Activated naive CD4-positive, alpha-beta T cell treated with anti-CD3 and anti-CD28 coated beads, Interleukin-2, amount 50 U/mL, for 24 hours (primary cell): ENCODE measurements at regions not wholly inside any gene's neighbourhood (a gene's known extent, or its start where the extent isn't known, plus 50 kb on each side); places are given as distances from the start of the nearest gene placed in this dataset.

ENCODE experiments used
- H3K27ac Mint-ChIP-seq: one replicate; pipeline ENCODE4 v1.8.0; 2021; ENCODE audit warnings: mild to moderate bottlenecking, mixed read lengths
- H3K27me3 Mint-ChIP-seq: one replicate; pipeline ENCODE4 v1.8.0; 2021; ENCODE audit warnings: mixed read lengths
- H3K36me3 Mint-ChIP-seq: one replicate; pipeline ENCODE4 v1.8.0; 2021; ENCODE audit warnings: mixed read lengths
- H3K4me1 Mint-ChIP-seq: one replicate; pipeline ENCODE4 v1.8.0; 2021; ENCODE audit warnings: mixed read lengths
- H3K4me3 Mint-ChIP-seq: one replicate; pipeline ENCODE4 v1.8.0; 2021; ENCODE audit warnings: mild to moderate bottlenecking, mixed read lengths
- H3K9me3 Mint-ChIP-seq: one replicate; pipeline ENCODE4 v1.8.0; 2021; ENCODE audit warnings: mixed read lengths

GRCh38 chr4:63393544-63393943, 1015.7 kb downstream of the TECRL start:
- no peak overlapping the region for H3K4me3 Mint-ChIP-seq
- H3K4me1 Mint-ChIP-seq: no peaks in the 10 kb centered on the region
- H3K36me3 Mint-ChIP-seq: no peaks in the 10 kb centered on the region
- no peaks in the 10 kb centered on the region for H3K9me3 Mint-ChIP-seq
- H3K27ac Mint-ChIP-seq: no peak overlapping the region
- no peaks in the 10 kb centered on the region for H3K27me3 Mint-ChIP-seq

GRCh38 chr4:63379750-63380522, 1029.3 kb downstream of the TECRL start:
- Mint-ChIP-seq H3K9me3 (peaks cover 8% of the 10 kb centered on the region), H3K4me1 (no peaks in the 10 kb centered on the region), H3K27me3 (no peaks in the 10 kb centered on the region), H3K36me3 (no peaks in the 10 kb centered on the region), H3K27ac (no peak overlapping the region), H3K4me3 (no peak overlapping the region)

GRCh38 chr4:63371001-63371400, 1038.2 kb downstream of the TECRL start:
- Mint-ChIP-seq H3K9me3 (peaks cover 5% of the 10 kb centered on the region), H3K4me1 (no peaks in the 10 kb centered on the region), H3K36me3 (no peaks in the 10 kb centered on the region), H3K4me3 (no peak overlapping the region), H3K27me3 (no peaks in the 10 kb centered on the region), H3K27ac (no peak overlapping the region)

GRCh38 chr4:63361628-63362027, 1047.6 kb downstream of the TECRL start:
- Mint-ChIP-seq H3K9me3 (peaks cover 4% of the 10 kb centered on the region), H3K36me3 (no peaks in the 10 kb centered on the region), H3K27me3 (no peaks in the 10 kb centered on the region), H3K4me3 (no peak overlapping the region), H3K4me1 (no peaks in the 10 kb centered on the region), H3K27ac (no peak overlapping the region)

GRCh38 chr4:63361066-63361465, 1048.2 kb downstream of the TECRL start:
- no peaks in the 10 kb centered on the region for H3K36me3 Mint-ChIP-seq
- no peaks in the 10 kb centered on the region for H3K27me3 Mint-ChIP-seq
- H3K4me3 Mint-ChIP-seq: no peak overlapping the region
- H3K9me3 Mint-ChIP-seq: peaks cover 4% of the 10 kb centered on the region
- no peak overlapping the region for H3K27ac Mint-ChIP-seq
- no peaks in the 10 kb centered on the region for H3K4me1 Mint-ChIP-seq

- H3K27ac Mint-ChIP-seq: no peak overlapping the region
- no peaks in the 10 kb centered on the region for H3K27me3 Mint-ChIP-seq
- H3K9me3 Mint-ChIP-seq: peaks cover 5% of the 10 kb centered on the region
- H3K4me1 Mint-ChIP-seq: no peaks in the 10 kb centered on the region
- no peaks in the 10 kb centered on the region for H3K36me3 Mint-ChIP-seq
- no peak overlapping the region for H3K4me3 Mint-ChIP-seq
Measured at GRCh38 chr4:63349674-63350025, 1059.6 kb downstream of the TECRL start.

- H3K4me1 Mint-ChIP-seq: no peaks in the 10 kb centered on the region
- H3K36me3 Mint-ChIP-seq: no peaks in the 10 kb centered on the region
- no peak overlapping the region for H3K27ac Mint-ChIP-seq
- H3K9me3 Mint-ChIP-seq: peaks cover 5% of the 10 kb centered on the region
- no peak overlapping the region for H3K4me3 Mint-ChIP-seq
- H3K27me3 Mint-ChIP-seq: no peaks in the 10 kb centered on the region
Measured at GRCh38 chr4:63348735-63349673, 1060.2 kb downstream of the TECRL start.

GRCh38 chr4:63325140-63325539, 1084.1 kb downstream of the TECRL start:
- H3K27ac Mint-ChIP-seq: no peak overlapping the region
- no peak overlapping the region for H3K4me3 Mint-ChIP-seq
- H3K4me1 Mint-ChIP-seq: no peaks in the 10 kb centered on the region
- H3K9me3 Mint-ChIP-seq: no peaks in the 10 kb centered on the region
- no peaks in the 10 kb centered on the region for H3K27me3 Mint-ChIP-seq
- H3K36me3 Mint-ChIP-seq: no peaks in the 10 kb centered on the region

GRCh38 chr4:63316633-63317032, 1092.6 kb downstream of the TECRL start:
- H3K4me3 Mint-ChIP-seq: no peak overlapping the region

GRCh38 chr4:63315651-63316050, 1093.6 kb downstream of the TECRL start:
- peaks cover 6% of the 10 kb centered on the region for H3K9me3 Mint-ChIP-seq
- H3K36me3 Mint-ChIP-seq: no peaks in the 10 kb centered on the region
- no peak overlapping the region for H3K4me3 Mint-ChIP-seq
- H3K27ac Mint-ChIP-seq: no peak overlapping the region
- H3K4me1 Mint-ChIP-seq: no peaks in the 10 kb centered on the region
- H3K27me3 Mint-ChIP-seq: no peaks in the 10 kb centered on the region

More at GRCh38 chr4:63316633-63317032, 1092.6 kb downstream of the TECRL start:
- peaks cover 6% of the 10 kb centered on the region for H3K9me3 Mint-ChIP-seq
- H3K4me1 Mint-ChIP-seq: no peaks in the 10 kb centered on the region
- no peaks in the 10 kb centered on the region for H3K36me3 Mint-ChIP-seq
- no peak overlapping the region for H3K27ac Mint-ChIP-seq
- no peaks in the 10 kb centered on the region for H3K27me3 Mint-ChIP-seq

- H3K27ac Mint-ChIP-seq: no peak overlapping the region
- no peaks in the 10 kb centered on the region for H3K4me1 Mint-ChIP-seq
- H3K27me3 Mint-ChIP-seq: no peaks in the 10 kb centered on the region
- H3K4me3 Mint-ChIP-seq: no peak overlapping the region
- H3K36me3 Mint-ChIP-seq: no peaks in the 10 kb centered on the region
- peaks cover 8% of the 10 kb centered on the region for H3K9me3 Mint-ChIP-seq
Measured at GRCh38 chr4:63308697-63309096, 1100.6 kb downstream of the TECRL start.

GRCh38 chr4:63302792-63303191, 1106.5 kb downstream of the TECRL start:
- Mint-ChIP-seq H3K36me3 (no peaks in the 10 kb centered on the region), H3K27me3 (no peaks in the 10 kb centered on the region)

GRCh38 chr4:63302078-63302477, 1107.2 kb downstream of the TECRL start:
- Mint-ChIP-seq H3K27me3 (no peaks in the 10 kb centered on the region), H3K27ac (no peak overlapping the region), H3K9me3 (peaks cover 8% of the 10 kb centered on the region), H3K36me3 (no peaks in the 10 kb centered on the region), H3K4me1 (no peaks in the 10 kb centered on the region), H3K4me3 (no peak overlapping the region)

More at GRCh38 chr4:63302792-63303191, 1106.5 kb downstream of the TECRL start:
- Mint-ChIP-seq H3K9me3 (peaks cover 8% of the 10 kb centered on the region), H3K4me3 (no peak overlapping the region), H3K27ac (no peak overlapping the region), H3K4me1 (no peaks in the 10 kb centered on the region)

GRCh38 chr4:63296773-63297172, 1112.5 kb downstream of the TECRL start:
- H3K4me1 Mint-ChIP-seq: no peaks in the 10 kb centered on the region
- H3K9me3 Mint-ChIP-seq: peaks cover 7% of the 10 kb centered on the region
- no peak overlapping the region for H3K27ac Mint-ChIP-seq

GRCh38 chr4:63275491-63275890, 1133.8 kb downstream of the TECRL start:
- Mint-ChIP-seq H3K4me3 (no peak overlapping the region), H3K27ac (no peak overlapping the region), H3K27me3 (no peaks in the 10 kb centered on the region), H3K36me3 (no peaks in the 10 kb centered on the region), H3K9me3 (peaks cover 11% of the 10 kb centered on the region), H3K4me1 (no peaks in the 10 kb centered on the region)

More at GRCh38 chr4:63296773-63297172, 1112.5 kb downstream of the TECRL start:
- no peaks in the 10 kb centered on the region for H3K36me3 Mint-ChIP-seq
- H3K4me3 Mint-ChIP-seq: no peak overlapping the region
- no peaks in the 10 kb centered on the region for H3K27me3 Mint-ChIP-seq

GRCh38 chr4:63269156-63269555, 1140.1 kb downstream of the TECRL start:
- Mint-ChIP-seq H3K27ac (no peak overlapping the region), H3K27me3 (no peaks in the 10 kb centered on the region), H3K36me3 (no peaks in the 10 kb centered on the region), H3K4me3 (no peak overlapping the region), H3K9me3 (peaks cover 12% of the 10 kb centered on the region), H3K4me1 (no peaks in the 10 kb centered on the region)
